Progenitor cell of endocrine pancreas (in vitro differentiated cells): ENCODE measurements at regions not wholly inside any gene's neighbourhood (a gene's known extent, or its start where the extent isn't known, plus 50 kb on each side); places are given as distances from the start of the nearest gene placed in this dataset.

Experiments used
- DNase-seq: peaks from one replicate; pipeline ENCODE4 v3.0.0; 2021; ENCODE audit warnings: low spot score; ENCODE audit not compliant: unreplicated experiment
- H3K27ac Mint-ChIP-seq: 2 replicates; pipeline ENCODE4 v1.8.0; 2021; ENCODE audit warnings: mild to moderate bottlenecking, moderate library complexity, mixed read lengths
- H3K27me3 Mint-ChIP-seq: 2 replicates; pipeline ENCODE4 v1.8.0; 2021; ENCODE audit warnings: mixed read lengths
- H3K36me3 Mint-ChIP-seq: 2 replicates; pipeline ENCODE4 v1.8.0; 2022; ENCODE audit warnings: mixed read lengths; ENCODE audit not compliant: insufficient read depth
- H3K4me1 Mint-ChIP-seq: 2 replicates; pipeline ENCODE4 v1.8.0; 2021; ENCODE audit warnings: low read depth, mixed read lengths
- H3K4me3 Mint-ChIP-seq: 2 replicates; pipeline ENCODE4 v1.8.0; 2021; ENCODE audit warnings: low read depth, mild to moderate bottlenecking, moderate library complexity, mixed read lengths
- H3K9me3 Mint-ChIP-seq: 2 replicates; pipeline ENCODE4 v1.8.0; 2021; ENCODE audit warnings: low read depth, mixed read lengths
- TF ChIP-seq, protein P1 (sequence below): fragments of 200-600 bp; sonication (generic); IDR thresholded peaks from one replicate; pipeline ENCODE4 v1.5.0; 2021; ENCODE audit warnings: antibody characterized with exemption, mild to moderate bottlenecking; ENCODE audit not compliant: unreplicated experiment

DNA sequence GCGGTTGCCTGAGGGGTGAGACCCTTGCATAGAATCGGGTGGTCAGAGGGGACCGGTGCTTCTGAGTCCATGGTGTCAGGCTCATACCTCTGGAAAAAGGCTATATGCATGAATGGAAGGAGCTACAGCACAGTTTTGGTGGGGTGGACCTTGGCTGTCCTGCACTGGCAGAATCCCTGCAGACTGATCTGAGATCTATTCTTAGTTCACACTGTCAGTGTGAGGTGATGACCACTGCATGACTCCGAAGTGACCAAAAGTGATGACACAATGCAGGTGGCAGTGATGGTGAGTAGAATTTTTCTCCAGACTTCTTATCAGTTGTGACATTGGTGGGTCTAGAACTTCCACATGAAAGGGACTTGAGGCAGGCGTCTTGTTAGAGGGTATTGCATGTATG, 105.2 kb upstream of the SLC28A3 start:
- DNase-seq, result no peak
- H3K27ac Mint-ChIP-seq, result no peak overlapping the region
- no peaks in the 10 kb centered on the region for H3K4me1 Mint-ChIP-seq
- peaks cover 7% of the 10 kb centered on the region for H3K27me3 Mint-ChIP-seq
- no peaks in the 10 kb centered on the region for H3K9me3 Mint-ChIP-seq
- no peaks in the 10 kb centered on the region for H3K36me3 Mint-ChIP-seq
- H3K4me3 Mint-ChIP-seq, result no peak overlapping the region
- TF ChIP-seq, protein P1, sequence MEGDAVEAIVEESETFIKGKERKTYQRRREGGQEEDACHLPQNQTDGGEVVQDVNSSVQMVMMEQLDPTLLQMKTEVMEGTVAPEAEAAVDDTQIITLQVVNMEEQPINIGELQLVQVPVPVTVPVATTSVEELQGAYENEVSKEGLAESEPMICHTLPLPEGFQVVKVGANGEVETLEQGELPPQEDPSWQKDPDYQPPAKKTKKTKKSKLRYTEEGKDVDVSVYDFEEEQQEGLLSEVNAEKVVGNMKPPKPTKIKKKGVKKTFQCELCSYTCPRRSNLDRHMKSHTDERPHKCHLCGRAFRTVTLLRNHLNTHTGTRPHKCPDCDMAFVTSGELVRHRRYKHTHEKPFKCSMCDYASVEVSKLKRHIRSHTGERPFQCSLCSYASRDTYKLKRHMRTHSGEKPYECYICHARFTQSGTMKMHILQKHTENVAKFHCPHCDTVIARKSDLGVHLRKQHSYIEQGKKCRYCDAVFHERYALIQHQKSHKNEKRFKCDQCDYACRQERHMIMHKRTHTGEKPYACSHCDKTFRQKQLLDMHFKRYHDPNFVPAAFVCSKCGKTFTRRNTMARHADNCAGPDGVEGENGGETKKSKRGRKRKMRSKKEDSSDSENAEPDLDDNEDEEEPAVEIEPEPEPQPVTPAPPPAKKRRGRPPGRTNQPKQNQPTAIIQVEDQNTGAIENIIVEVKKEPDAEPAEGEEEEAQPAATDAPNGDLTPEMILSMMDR, result no peak

GRCh38 chr9:84447305-84447704, 106.7 kb upstream of the SLC28A3 start:
- H3K4me3 Mint-ChIP-seq, result no peak overlapping the region
- no peak for DNase-seq
- no peaks in the 10 kb centered on the region for H3K9me3 Mint-ChIP-seq
- no peaks in the 10 kb centered on the region for H3K4me1 Mint-ChIP-seq
- TF ChIP-seq, protein P1, result no peak
- peaks cover 12% of the 10 kb centered on the region for H3K27me3 Mint-ChIP-seq
- H3K36me3 Mint-ChIP-seq, result no peaks in the 10 kb centered on the region
- H3K27ac Mint-ChIP-seq, result no peak overlapping the region

GRCh38 chr9:84450029-84450428, 109.5 kb upstream of the SLC28A3 start:
- Mint-ChIP-seq H3K27ac (no peak overlapping the region), H3K9me3 (no peaks in the 10 kb centered on the region), H3K4me1 (no peaks in the 10 kb centered on the region), H3K27me3 (peaks cover 18% of the 10 kb centered on the region), H3K4me3 (no peak overlapping the region), H3K36me3 (no peaks in the 10 kb centered on the region)
- TF ChIP-seq, protein P1, result no peak
- DNase-seq, result no peak

DNA sequence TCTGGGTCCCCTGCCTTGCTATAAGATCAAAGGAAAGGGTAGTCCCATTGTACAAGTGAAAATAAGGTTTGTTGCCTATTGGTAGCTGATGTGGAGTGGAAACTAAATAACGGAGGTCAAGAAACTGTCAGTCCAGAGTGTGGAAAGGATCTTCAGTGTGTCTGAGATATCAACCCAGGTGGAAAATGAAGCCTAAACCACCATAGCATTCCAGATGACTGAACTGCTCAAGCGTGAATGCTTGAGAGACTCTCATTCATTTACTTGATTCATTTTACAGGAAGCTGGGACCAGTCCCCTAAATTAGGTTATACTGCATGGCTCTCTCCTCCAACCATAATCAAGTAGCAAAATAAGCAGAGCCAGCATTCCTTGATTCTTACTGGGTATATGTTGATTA, 116.0 kb upstream of the SLC28A3 start:
- Mint-ChIP-seq H3K9me3 (no peaks in the 10 kb centered on the region), H3K36me3 (no peaks in the 10 kb centered on the region), H3K4me1 (peaks cover 1% of the 10 kb centered on the region), H3K27ac (no peak overlapping the region), H3K27me3 (peaks cover 16% of the 10 kb centered on the region), H3K4me3 (no peak overlapping the region)
- no peak for DNase-seq
- TF ChIP-seq, protein P1, result no peak

- Mint-ChIP-seq H3K27ac (no peak overlapping the region), H3K4me1 (peaks cover 12% of the 10 kb centered on the region), H3K27me3 (peaks cover 4% of the 10 kb centered on the region), H3K4me3 (no peak overlapping the region), H3K36me3 (no peaks in the 10 kb centered on the region), H3K9me3 (peaks cover 3% of the 10 kb centered on the region)
- TF ChIP-seq, protein P1, result no peak
- DNase-seq, result no peak
Observed at GRCh38 chr9:84460695-84461094, 120.1 kb upstream of the SLC28A3 start.
